GM12878 (cell line): ENCODE measurements at regions not wholly inside any gene's neighbourhood (a gene's known extent, or its start where the extent isn't known, plus 50 kb on each side); places are given as distances from the start of the nearest gene placed in this dataset.
A peak's percentile ranks its signal among the peaks of the same experiment; 100 is the strongest.

ENCODE experiments used
- ATAC-seq: fragments of 200-7000 bp; cut with Tn5 transposase; 3 replicates; pipeline ENCODE4 v1.9.1; 2020; ENCODE audit warnings: mild to moderate bottlenecking, moderate library complexity
- BruUV-seq: library from RNA; stranded (reverse); fragments of 400-500 nt; replicated peaks from 2 replicates; lab custom pipeline; 2021; lab: Mats Ljungman, UMichigan
- CTCF ChIA-PET: fragments of 300-600 bp; sonication (Branson Sonifier 250); formaldehyde crosslinking; extraction: SDS; loops from one replicate; lab custom pipeline; 2021; ENCODE audit warnings: inconsistent platforms; lab: Yijun Ruan, JAX
- POLR2A ChIA-PET: fragments of 350-600 bp; formaldehyde crosslinking; extraction: SDS; loops from one replicate; lab custom pipeline; 2021; ENCODE audit warnings: inconsistent platforms; lab: Charles Lee
- RAD21 ChIA-PET: fragments of 300-600 bp; sonication (Branson Sonifier 250); formaldehyde crosslinking; loops from one replicate; lab custom pipeline; 2023; ENCODE audit warnings: antibody characterized with exemption; ENCODE audit not compliant: unreplicated experiment; lab: Charles Lee
- SMC1A ChIA-PET: fragments of 300-600 bp; sonication (Branson Sonifier 250); formaldehyde crosslinking; loops from one replicate; lab custom pipeline; 2023; ENCODE audit not compliant: unreplicated experiment, uncharacterized antibody; lab: Charles Lee
- DNase-seq: peaks from one replicate; pipeline ENCODE4 v3.0.0-alpha.2; 2011; ENCODE audit warnings: low read depth, low spot score
- FAIRE-seq: peaks from 3 replicates; lab custom pipeline; 2011; peaks lifted over from hg19 to GRCh38; lab: Jason Lieb, UNC
- H2AFZ ChIP-seq: 2 replicates; pipeline ENCODE4 v1.6.0; 2011; ENCODE audit warnings: low read depth, low read length, control low read depth; ENCODE audit not compliant: control insufficient read depth
- H3K27ac ChIP-seq: 2 replicates; pipeline ENCODE4 v1.5.1; 2011; ENCODE audit warnings: control low read depth; ENCODE audit not compliant: control insufficient read depth, insufficient read depth
- H3K27me3 ChIP-seq, 2 experiments: replicated peaks in 1 of 2; 2 replicates each; pipeline versions ENCODE4 v1.6.0 to v1.6.1; 2011; ENCODE audit warnings: low read length in 1 of 2; ENCODE audit not compliant: control insufficient read depth in 2 of 2, insufficient read depth in 2 of 2
- H3K36me3 ChIP-seq, 2 experiments: 2 replicates each; pipeline ENCODE4 v1.5.1; 2011; ENCODE audit warnings: low read length in 1 of 2; ENCODE audit not compliant: control insufficient read depth in 2 of 2, insufficient read depth in 2 of 2
- H3K4me1 ChIP-seq: 2 replicates; pipeline ENCODE4 v1.6.1; 2011; ENCODE audit warnings: mild to moderate bottlenecking, low read length, moderate library complexity, mixed read lengths; ENCODE audit not compliant: control insufficient read depth, insufficient read depth
- H3K4me2 ChIP-seq: 2 replicates; pipeline ENCODE4 v1.6.0; 2011; ENCODE audit warnings: control low read depth; ENCODE audit not compliant: control insufficient read depth, insufficient read depth
- H3K4me3 ChIP-seq: fragments of 200-600 bp; sonication (generic); 2 replicates; pipeline ENCODE4 v1.5.1; 2016
- H3K79me2 ChIP-seq: 2 replicates; pipeline ENCODE4 v1.6.0; 2011; ENCODE audit warnings: low read length; ENCODE audit not compliant: control insufficient read depth, insufficient read depth
- H3K9ac ChIP-seq: 2 replicates; pipeline ENCODE4 v1.8.0; 2011; ENCODE audit warnings: low read length, control low read depth, mixed read lengths; ENCODE audit not compliant: control insufficient read depth, insufficient read depth
- H3K9me3 ChIP-seq: replicated peaks from 3 replicates; pipeline ENCODE4 v1.5.1; 2011; ENCODE audit warnings: mild to moderate bottlenecking, low read length; ENCODE audit not compliant: control insufficient read depth, insufficient read depth
- H4K20me1 ChIP-seq: 2 replicates; pipeline ENCODE4 v1.6.0; 2011; ENCODE audit not compliant: control insufficient read depth, insufficient read depth
- EZH2 ChIP-seq: IDR thresholded peaks from 2 replicates; pipeline ENCODE4 v1.6.1; 2012; ENCODE audit warnings: low read depth, mild to moderate bottlenecking, control low read depth, inconsistent platforms, low read length, borderline replicate concordance; ENCODE audit not compliant: control insufficient read depth
- IRF3 ChIP-seq: fragments of 450-650 bp; IDR thresholded peaks from 2 replicates; pipeline ENCODE4 v1.6.1; 2014; ENCODE audit warnings: mild to moderate bottlenecking
- KLF5 ChIP-seq: fragments of 450-650 bp; IDR thresholded peaks from 2 replicates; pipeline ENCODE4 v1.6.1; 2014; ENCODE audit warnings: mild to moderate bottlenecking; ENCODE audit not compliant: partially characterized antibody
- NBN ChIP-seq: fragments of 450-650 bp; IDR thresholded peaks from 2 replicates; pipeline ENCODE4 v1.6.1; 2016
- SPI1 ChIP-seq: IDR thresholded peaks from 2 replicates; pipeline ENCODE4 v1.6.1; 2011; ENCODE audit warnings: low read depth, mild to moderate bottlenecking, low read length, moderate library complexity, borderline replicate concordance; ENCODE audit not compliant: insufficient read depth
- TARDBP ChIP-seq: IDR thresholded peaks from 2 replicates; pipeline ENCODE4 v1.6.1; 2016; ENCODE audit warnings: borderline replicate concordance
- WRNIP1 ChIP-seq: IDR thresholded peaks from 2 replicates; pipeline ENCODE4 v1.6.1; 2011; ENCODE audit warnings: low read depth, low read length, improper control_type of control experiment, borderline replicate concordance
- ZBTB11 ChIP-seq: fragments of 450-650 bp; formaldehyde crosslinking; IDR thresholded peaks from 2 replicates; pipeline ENCODE4 v1.5.0; 2022; ENCODE audit warnings: mild to moderate bottlenecking, missing genetic modification characterization
- in situ Hi-C: fragments of 300-500 bp; cut with MboI; formaldehyde crosslinking; loops from 9 replicates; pipeline ENCODE4 v1.14.3; 2018; ENCODE audit warnings: mixed read lengths
- intact Hi-C: fragments of 100-400 bp; cut with micrococcal nuclease; formaldehyde crosslinking; loops from one replicate; pipeline ENCODE4 v1.14.2; 2022; ENCODE audit not compliant: unreplicated experiment

DNA sequence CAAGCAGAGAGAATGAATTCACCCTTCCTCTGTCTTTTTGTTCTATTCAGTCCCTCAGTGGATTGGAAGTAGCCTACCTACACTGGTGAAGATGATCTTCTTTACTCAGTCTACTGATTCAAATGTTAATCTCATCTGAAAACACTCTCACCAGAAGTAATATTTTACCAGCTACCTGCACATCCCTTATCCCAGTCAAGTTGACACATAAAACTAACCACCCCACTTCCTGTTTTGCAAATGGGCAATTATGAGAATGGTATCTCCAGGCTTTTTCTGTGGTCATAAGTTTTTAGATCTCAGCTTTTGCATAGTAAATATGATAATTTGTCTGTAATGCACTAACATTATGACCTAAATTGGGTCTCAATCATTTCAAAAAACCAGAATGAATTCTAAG is 228.8 kb upstream of the ECI2 start:
- H3K9ac ChIP-seq, result no peak overlapping the region
- H3K9me3 ChIP-seq, result no peaks in the 10 kb centered on the region
- no peaks in the 10 kb centered on the region for H3K79me2 ChIP-seq
- H3K4me3 ChIP-seq, result no peak overlapping the region
- ChIA-PET POLR2A (no interaction called here), RAD21 (no interaction called here), SMC1A (no interaction called here), CTCF (no interaction called here)
- ATAC-seq, result no peak
- intact Hi-C loops, result no loop called here
- DNase-seq, result no peak
- no peak for FAIRE-seq
- BruUV-seq, result no TSS peak
- in situ Hi-C loops, result no loop called here
- no peak overlapping the region for H2AFZ ChIP-seq
- TF ChIP-seq NBN (no peak), SPI1 (peak; percentile 33; the same call in 1 of the 2 replicates), TARDBP (no peak), KLF5 (no peak), IRF3 (no peak), WRNIP1 (no peak), EZH2 (no peak), ZBTB11 (CRISPR knock-in tag) (no peak)
- peaks cover 0 to 2% of the 10 kb centered on the region in 2 experiments; a peak in 2 of 4 replicates for H3K27me3 ChIP-seq
- H4K20me1 ChIP-seq, result no peaks in the 10 kb centered on the region
- no peaks in the 10 kb centered on the region for H3K4me1 ChIP-seq
- H3K27ac ChIP-seq, result no peak overlapping the region
- no peak overlapping the region for H3K4me2 ChIP-seq
- H3K36me3 ChIP-seq, result no peaks in the 10 kb centered on the region
